OCI-M1 (cell line): ENCODE measurements at regions not wholly inside any gene's neighbourhood (a gene's known extent, or its start where the extent isn't known, plus 50 kb on each side); places are given as distances from the start of the nearest gene placed in this dataset.
"Not testable (repeated sequence)": the region's sequence is repeated elsewhere in the genome, so short reads cannot be mapped to it uniquely, and the experiment has no call there.

Experiments
- DNase-seq: peaks from one replicate; lab custom pipeline; 2025; lab: John Stamatoyannopoulos, UW

DNA sequence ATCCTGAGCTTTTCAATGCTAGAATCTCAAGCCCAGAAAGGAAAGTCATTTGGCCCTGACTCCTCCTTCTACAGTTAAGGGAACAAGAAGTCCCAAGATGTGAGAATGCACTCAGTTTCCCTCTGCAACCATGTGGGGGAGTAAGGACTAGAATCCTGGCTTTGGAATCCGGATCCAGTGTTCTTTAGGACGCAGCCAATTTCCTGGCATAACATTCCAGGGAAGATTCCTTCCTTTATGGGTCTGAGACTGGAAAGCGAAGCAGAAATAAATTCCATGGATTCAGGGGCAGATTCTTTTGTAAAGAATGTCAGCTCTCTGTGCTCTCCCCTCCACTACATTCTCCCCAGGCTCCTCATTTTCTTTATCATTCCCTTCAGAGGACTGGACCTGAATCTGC, 151.8 kb upstream of the SOX14 start:
- DNase-seq: no peak

DNA sequence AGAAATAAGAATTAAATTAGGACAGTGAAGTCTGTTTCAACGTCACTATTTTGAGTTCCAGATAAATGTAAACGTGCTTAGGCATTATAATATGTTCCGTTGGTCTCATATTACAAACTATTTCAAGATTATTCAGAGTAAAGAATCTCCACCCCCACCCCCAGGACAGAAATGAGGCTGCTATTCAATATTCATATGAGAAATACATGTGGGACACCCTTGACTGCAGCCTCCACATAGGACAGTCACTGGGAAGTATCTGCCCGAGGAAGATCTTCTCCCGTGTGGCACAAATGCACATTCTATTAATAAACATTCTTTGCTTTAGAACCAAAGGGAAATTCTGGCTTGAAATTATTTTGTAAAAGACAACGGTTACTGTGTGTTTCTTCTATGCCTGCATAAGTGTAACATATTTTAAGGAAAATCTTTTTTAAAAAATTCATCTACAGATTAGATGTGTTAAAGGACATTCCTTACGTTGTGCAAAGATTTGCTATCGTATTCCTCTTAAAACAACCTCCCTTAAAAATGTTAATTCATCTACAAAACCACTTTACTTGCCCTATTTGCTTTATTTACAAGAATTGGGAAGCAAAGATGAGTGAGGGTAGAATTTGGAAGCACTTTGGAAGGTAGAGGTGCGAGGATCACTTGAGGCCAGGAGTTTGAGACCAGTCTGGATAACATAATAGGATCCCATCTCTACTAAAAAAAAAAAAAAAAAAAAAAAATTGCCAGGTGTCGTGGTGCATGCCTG, 148.3 kb upstream of the SOX14 start:
- DNase-seq: no peak

DNA sequence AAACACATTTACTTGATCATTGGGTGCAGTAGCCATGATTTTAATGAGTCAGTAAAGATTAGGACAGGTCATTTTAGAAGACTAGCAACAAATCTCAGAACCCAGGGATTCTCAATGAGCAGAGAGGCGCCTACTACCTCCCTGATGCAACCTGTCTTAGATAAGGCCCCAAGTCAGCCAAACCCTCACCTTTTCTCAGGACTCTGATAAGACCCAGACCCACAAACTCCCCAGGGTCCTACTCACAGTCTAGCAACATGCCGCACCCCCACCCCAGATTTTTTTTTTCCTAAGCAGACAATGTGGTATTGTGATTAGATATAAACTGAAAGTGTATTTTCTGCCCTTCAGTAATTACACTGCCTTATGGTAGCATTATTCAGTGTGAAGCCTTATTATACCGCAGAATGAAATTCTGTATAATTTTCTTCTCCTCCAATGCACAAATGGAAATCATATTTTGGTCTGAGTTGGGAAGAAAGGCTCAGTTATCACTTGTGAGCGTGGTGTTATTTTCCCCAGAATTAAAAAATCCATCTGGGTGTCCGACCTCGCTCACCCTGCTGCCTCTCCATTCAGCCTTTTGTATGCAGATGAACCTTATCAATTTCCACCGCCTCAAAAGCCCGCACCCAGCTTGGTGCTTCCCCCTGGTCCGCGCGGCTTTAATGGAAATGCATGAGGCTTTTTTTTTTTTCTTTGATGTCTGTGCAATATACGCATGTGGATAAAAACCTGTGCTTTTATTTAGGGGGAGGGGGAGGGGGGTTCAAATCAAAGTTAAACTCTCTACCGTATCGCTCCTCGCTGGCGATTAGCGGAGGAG, 122.0 kb upstream of the SOX14 start:
- DNase-seq: no peak

DNA sequence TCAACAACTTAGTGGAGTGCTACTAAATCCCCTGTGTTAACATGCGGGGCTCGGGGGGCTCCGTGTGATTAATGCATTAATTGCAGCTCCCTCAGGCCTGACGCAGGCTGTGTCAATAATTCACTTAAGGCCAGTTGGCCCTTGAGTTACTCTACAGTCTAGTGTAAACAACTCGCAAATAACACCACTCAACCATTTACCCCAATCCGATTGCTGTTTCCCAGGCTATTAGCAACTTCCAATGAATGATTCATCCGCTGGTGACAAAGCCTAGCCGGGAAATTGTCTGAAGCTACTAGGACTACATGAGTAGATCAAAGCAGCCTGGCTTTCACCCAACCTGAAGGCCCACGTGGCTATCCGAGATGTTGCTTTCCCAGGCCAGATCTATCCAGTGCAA, 121.3 kb upstream of the SOX14 start:
- DNase-seq: no peak

DNA sequence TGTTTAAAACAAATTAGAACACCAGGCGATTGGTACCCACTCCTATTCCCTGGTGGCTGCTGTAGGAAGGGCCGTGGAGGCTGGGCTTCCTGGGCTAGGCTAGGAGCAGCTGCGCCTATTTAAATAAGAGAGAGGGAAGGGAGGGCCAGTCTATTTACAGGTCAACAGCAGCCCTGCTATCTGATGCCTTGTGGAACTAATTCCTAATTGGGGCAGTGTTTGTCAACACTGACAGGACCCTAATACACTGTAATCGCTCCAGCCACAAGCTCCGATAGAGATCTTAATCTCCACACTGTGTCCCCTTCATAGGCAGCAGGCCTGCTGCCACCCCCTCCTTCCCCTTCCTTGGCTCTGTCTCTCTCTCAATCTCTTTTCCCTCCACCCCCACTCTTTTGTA, 116.9 kb upstream of the SOX14 start:
- no peak for DNase-seq

DNA sequence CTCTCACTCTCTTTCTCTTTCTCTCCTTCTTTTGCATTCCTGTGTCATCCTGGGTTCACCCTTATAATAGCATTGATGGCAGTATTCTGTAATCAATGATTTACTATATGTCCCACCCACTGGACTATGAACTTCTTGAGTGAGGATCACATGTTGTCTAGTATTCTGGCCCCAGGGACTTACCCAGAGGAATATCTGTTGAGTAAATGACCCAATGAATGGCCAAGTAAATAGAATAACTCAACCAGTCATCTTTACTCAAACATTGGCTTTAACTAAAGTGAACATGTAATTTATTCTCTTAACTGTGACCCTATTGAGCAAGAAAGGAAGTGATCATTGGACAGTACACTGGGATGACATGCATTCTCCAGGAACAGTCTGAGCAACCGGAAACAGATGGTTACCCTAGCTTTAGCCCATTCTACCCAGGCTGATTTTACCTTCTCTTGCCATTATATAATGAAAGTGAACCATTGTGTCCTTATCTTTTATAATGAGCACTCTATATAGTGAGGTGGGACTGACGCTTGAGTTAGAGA, 94.5 kb upstream of the SOX14 start:
- DNase-seq: no peak

DNA sequence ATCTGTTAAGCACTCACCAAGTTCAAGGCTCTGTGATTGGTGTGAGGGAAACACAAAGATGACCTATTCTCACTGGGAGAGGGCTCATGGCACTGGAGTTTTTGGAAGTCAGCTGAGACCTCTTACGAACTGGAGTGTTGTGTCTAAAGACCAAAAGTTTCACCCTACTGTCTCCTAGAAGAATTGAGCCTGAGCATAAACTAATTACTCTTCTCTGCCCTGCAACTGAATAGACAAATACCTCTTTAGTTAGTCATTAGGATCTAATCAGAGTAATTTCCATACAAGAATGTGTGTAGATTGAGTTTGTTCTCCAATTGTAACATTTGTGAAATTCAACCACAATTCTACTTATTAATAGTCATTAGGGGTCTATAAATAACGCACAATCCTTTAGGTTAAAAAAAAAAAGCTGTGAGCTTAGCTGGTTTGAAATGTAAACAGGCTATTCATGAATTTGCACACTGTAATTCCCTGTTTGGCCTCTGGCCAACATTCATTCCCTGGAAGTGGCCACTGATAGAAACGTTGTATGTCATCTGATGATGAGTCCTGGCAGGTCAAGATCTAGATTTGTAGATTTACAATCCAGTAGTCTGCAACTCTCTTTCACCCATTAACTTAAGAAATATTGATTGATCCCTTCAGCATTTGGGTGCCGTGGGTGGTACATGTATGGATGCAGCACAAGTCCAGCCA, 76.8 kb upstream of the SOX14 start:
- DNase-seq: no peak

DNA sequence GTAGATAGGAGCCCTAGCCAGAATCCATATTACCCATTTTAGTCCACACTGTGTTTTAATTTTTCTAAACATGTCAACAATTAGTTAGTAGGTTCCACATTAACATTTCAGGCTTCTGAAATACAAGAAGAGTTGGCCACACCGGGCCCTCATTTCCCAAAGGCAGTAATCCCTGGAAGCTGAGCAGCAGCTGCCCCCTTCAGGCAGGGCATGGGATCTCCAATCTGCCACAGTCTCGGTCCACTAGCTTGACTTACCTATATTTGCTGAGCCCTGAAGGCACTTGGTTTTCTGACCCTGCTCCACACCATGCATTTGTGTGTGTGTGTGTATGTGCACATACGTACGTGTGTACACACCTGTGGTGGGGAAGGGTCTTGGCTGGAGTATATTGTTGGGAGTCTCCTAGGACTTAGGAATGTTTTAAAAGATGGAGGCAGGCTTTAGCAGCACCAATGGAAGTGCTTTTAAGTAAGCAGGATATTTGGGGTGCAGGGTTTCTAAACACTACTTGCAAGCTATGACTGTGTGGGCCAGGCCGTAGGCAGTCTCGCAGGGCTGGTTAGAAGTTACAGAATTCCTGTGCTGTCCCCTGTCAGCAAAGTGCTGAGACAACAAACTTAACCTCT, 71.2 kb upstream of the SOX14 start:
- DNase-seq: peak; percentile 40

DNA sequence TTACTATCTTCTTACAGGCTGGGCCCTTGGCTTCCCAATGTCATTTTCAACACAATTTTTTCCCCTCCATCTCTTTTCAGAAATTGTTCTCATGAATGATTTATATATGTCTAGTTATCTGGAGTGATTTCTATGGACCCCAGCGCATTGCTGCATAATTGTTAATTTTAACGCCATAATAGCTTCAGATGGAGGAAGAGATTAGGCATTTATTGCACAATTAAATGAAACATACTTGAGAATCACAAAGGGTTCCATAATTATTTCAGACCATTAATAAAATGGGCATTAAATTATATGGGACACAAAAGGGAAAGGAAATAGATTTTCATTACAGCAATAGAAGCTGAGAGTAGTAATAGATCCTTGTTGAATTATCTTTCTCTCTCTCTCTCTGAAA, 70.3 kb upstream of the SOX14 start:
- no peak for DNase-seq

DNA sequence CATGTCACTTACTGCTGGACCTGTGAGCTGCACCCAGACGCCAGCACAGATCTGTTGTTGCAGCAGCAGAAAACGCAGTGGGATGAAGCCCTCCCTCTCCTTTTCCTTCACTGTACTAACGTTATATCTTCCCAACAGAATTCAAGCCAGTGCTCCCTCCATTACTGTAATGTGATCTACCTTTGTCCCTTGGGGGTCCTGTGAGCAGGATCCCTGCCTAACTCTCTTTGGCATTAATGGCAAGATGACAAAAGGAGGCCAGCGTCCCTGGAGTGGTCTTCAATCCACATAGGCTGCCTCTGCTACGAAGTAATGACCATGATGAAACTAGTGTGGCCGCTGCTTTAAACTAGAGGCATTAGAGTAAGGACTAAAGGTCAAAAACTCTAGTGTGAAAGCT, 69.3 kb upstream of the SOX14 start:
- DNase-seq: no peak

DNA sequence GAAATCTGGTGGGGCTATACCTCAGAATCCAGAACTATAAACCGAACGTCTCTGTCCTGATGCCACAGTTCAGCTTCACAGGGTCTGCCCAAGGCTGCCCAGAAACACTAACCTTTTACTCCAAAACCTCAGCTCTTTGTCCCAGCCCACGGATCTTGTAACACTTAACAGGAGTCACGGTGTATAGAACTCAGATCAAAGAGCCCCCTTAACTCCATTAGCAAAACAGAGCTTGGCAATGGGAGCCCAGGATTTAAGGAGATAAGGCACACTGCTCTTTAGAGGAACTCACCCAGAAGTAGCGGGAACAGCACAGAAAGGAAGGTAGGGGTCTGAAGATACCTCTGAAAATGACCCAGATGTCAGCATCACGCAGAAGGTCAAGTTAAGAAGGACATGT, 68.8 kb upstream of the SOX14 start:
- no peak for DNase-seq

DNA sequence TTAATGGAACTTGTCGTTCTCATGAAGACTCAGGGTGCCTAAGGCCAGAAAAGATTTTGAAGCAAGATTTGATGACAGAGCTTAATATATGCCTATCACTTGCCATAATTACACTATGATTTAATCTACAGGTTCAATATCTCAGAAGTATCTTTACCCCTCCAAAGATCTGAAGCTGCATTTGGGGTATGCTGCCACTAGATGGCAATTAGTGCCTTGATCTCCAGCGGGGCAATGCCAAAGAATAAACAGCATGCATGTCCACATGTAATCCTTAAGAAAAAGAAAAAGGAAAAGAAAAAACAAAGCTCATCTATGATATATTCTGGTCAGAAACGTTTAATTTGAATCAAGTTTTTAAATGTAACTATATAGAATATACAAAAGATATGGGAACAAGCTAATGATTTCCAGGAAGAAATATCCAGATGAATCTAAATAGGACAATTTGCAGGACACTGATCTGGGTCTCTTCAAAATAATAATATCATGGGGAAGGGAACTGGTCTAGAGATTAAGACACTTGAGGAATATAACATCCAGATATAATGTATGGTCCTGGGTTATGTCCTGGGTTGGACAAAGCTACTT, 55.0 kb upstream of the SOX14 start:
- DNase-seq: peak; percentile 41

DNA sequence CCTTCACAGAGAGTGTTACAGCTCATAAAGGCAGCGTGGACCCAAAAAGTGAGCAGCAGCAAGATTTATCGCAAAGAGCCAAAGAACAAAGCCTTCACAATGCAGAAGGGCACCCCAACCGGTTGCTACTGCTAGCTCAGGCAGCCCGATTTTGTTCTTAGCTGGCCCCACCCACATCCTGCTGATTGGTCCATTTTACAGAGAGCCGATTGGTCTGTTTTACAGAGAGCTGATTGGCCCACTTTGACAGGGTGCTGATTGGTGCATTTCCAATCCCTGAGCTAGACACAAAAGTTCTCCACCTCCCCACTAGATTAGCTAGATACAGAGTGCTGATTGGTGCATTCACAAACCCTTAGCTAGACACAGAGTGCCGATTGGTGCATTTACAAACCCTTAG, 50.1 kb upstream of the SOX14 start:
- DNase-seq: not testable (repeated sequence)
